ENCODE measurements at regions not wholly inside any gene's neighbourhood (a gene's known extent, or its start where the extent isn't known, plus 50 kb on each side); places are given as distances from the start of the nearest gene placed in this dataset.

GRCh38 chr21:26389971-26390641, 183.0 kb downstream of the CYYR1 start:
- TF ChIP-seq CTCF (IDR thresholded peaks at IDR 0.05; ENCODE audit: insufficient read depth, low read depth, low read length) (no peak), EZH2 (IDR thresholded peaks at IDR 0.05; ENCODE audit: insufficient read depth, low read length) (no peak)
